GM12892 (cell line): ENCODE measurements at regions not wholly inside any gene's neighbourhood (a gene's known extent, or its start where the extent isn't known, plus 50 kb on each side); places are given as distances from the start of the nearest gene placed in this dataset.

Source experiments
- POLR2A ChIP-seq: IDR thresholded peaks from 2 replicates; pipeline ENCODE4 v1.6.1; 2011; ENCODE audit warnings: low read depth, low read length, control low read depth
- POLR2AphosphoS5 ChIP-seq: IDR thresholded peaks from 2 replicates; pipeline ENCODE4 v1.6.1; 2011; ENCODE audit warnings: low read depth, low read length, control low read depth

DNA sequence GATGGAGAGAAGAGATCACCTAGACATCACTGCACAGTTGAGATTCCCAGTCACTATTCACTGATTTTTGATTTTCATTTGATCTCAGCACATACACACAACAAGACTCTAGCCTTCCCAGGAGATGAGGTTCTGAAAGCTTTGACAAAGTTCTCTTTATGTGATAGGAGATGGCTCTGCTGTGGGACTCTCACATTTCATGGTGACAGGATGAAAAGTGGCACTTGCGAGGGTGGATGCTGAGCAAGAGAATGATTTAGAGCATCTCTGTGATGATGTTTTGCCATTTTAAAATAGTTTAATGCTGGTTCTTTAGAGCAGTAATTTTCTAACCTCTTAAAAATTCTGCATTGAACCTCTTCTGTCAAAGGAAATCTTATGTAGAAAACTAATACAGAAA, 113.3 kb upstream of the CA10 start:
- no peak for TF ChIP-seq POLR2AphosphoS5
- TF ChIP-seq POLR2A = no peak
